NCI-H2081 (cell line): ENCODE measurements at regions not wholly inside any gene's neighbourhood (a gene's known extent, or its start where the extent isn't known, plus 50 kb on each side); places are given as distances from the start of the nearest gene placed in this dataset.

Experiments
- DNase-seq, 2 experiments: peaks; one replicate each; lab custom pipeline; 2025; lab: John Stamatoyannopoulos, UW

DNA sequence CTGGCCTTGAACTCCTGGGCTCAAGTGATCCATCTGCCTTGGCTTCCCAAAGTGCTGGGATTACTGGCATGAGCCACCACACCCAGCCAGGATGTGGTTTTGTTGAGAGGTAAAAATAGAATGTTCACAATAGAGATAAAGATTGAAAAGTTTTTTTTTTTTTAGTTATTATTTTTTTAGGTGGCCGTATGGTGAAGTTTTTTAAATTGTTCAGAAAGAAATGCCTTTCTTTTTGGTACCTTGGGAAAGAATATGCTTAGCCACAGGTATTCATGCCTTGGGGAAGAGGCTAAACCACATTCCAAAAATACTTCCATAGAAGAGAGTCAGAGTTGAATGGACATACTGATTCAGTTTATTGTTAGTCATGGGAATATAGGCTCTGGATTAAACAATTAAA is 143.4 kb downstream of the C11orf91 start:
- DNase-seq = no peak

DNA sequence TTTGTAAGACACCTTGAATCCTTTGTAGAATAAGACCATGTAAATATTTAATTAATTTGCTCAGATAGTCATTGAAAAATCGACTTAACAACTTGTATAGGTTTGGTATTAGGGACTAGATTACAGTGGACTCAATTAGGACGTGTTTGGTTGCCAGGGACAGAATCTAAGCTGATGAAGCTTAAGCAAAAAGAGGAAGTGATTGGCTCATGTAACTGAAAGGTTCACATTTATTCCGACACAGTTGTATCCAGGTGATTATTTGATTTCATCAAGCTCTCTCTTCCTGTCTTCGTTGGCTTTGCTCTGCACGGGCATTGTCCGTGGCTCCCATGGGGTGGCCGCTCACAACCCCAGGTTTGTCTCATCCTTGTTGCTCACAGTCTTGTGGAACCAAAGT is 146.4 kb downstream of the C11orf91 start:
- no peak for DNase-seq

DNA sequence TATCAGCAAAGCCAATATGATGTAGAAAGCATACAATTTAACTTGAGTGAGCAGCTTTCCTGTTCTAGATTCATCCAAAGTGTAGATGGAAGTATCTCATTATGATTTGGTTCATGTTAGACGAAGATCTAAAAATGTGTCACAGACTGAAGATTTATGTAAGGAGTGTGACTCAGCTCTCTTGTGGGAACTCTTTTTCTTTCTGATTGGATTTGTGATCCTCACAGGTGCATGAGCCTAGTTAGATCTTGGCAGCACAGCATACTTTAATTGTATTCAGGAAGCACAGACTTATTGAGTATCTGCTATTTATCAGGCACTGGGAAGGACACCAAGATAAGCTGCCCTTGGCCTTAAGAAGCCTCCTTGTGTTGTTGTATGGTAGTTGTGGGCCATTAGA is 147.1 kb downstream of the C11orf91 start:
- DNase-seq = no peak

DNA sequence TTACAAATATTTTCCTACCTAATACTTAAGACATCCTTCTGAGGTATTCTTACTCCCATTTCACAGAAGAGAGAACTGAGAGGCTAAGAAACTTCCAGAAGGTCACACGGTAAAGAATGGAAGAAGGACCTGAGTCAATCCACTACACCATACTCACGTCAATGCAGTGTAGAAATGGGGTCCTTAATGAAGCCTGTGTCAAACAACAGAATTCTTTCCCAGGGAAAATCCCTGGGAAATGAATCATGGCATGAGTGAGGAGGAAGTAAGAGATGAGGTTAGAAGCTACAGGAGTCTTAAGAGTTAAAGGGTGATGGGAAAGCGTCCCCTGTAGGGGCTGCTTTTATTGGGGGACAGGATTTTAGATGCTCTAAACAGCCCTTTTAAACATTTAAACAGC is 147.9 kb downstream of the C11orf91 start:
- DNase-seq = no peak

DNA sequence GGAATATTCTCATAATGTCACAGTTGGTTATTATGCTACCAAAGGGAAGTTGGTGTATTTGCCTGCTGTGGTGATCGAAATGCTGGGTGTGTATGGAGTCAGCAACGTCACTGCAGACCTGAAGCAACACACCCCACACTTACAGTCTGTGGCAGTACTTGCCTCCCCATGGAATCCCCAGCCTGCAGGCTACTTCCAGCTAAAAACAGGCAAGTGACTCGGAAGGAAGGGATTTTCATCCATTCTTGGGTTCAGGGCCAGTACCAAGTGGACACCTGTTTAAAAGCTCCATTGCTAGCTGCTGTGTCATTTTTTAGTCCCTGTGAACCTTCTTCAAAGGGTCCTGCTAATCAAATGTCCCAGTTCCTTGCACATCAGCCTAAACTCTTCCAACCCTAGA is 149.6 kb downstream of the C11orf91 start:
- no peak for DNase-seq

DNA sequence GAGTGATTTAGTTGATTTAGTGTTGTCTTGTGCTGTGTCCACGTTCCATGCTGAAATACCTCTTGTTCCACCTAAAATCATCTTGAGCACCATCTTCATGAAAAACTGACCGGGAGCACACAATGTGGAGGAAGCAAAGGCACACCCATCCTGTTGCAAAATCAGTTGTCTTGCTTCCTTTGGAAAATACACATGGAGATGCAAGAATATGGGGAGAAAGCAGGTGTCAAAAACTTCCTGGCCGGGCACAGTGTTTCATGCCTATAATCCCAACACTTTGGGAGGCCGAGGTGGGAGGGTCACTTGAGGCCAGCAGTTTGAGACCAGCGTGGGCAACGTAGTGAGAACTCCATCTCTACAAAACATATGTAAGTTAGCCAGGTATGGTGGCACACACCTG is 151.1 kb downstream of the C11orf91 start:
- DNase-seq = no peak

DNA sequence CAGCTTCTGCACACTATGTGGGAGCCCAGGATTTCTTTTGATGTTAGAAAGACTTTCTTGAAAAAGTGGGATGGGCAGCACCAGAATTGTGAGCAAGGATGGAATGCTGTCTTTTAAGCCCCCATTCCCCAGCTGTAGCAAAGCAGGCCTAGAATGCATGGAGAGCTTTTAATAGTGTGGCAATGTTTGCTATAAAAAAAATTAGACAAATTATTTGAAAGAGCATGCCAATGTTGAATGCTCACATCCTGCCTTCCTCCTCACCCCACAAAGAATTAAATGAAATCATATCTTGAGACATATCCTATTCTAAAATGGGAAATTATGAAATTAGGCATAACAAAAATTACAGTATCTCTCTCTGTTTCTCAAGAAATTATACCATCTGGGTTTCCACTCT is 154.7 kb downstream of the C11orf91 start:
- DNase-seq = no peak

DNA sequence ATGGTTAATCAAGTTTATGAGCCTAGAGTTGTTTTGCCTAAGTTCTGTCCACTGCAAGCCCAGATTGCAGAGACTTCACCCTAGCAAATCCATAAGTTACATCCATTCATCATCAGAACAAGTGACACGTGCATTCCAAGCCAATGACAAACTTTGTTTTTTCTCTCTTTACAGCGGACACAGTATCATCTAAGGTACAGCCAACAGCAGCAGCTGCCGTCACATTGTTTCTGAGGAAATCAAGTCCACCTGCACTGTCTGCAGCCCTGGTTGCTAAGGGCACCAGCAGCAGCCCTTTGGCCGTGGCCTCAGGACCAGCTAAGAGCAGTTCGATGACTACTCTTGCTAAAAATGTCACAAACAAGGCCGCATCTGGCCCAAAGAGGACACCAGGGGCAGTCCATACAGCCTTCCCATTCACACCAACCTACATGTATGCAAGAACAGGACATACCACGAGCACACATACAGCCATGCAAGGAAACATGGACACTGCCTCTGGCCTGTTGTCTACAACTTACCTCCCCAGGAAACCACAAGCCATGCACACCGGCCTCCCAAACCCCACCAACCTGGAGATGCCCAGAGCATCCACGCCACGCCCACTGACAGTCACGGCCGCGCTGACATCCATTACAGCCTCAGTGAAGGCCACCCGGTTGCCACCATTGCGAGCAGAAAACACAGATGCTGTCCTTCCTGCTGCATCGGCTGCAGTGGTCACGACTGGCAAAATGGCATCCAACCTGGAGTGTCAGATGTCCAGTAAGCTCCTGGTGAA is 155.8 kb downstream of the C11orf91 start:
- DNase-seq = no peak

DNA sequence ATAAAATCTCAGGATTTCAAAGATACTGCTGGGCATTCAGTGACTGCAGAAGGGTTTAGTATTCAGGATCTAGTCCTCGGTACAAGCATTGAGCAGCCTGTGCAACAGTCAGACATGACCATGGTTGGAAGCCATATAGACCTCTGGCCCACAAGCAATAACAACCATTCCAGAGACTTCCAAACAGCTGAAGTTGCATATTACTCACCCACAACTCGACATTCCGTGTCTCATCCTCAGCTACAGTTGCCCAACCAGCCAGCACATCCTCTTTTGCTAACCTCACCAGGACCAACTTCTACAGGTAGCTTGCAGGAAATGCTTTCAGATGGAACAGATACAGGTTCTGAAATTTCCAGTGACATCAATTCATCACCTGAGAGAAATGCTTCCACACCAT is 156.8 kb downstream of the C11orf91 start:
- no peak for DNase-seq

DNA sequence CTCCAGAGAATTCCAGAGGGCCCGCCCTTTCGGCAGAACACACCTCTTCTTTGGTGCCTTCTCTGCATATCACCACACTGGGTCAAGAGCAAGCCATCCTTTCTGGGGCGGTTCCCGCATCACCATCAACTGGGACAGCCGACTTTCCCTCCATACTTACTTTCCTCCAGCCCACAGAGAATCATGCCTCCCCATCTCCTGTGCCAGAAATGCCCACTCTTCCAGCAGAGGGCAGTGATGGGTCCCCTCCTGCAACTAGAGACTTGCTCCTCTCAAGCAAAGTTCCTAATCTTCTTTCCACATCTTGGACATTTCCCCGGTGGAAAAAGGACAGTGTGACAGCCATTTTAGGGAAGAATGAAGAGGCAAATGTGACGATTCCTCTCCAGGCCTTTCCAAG is 157.7 kb downstream of the C11orf91 start:
- peak in 1 of 2 experiments; percentile 11 for DNase-seq

DNA sequence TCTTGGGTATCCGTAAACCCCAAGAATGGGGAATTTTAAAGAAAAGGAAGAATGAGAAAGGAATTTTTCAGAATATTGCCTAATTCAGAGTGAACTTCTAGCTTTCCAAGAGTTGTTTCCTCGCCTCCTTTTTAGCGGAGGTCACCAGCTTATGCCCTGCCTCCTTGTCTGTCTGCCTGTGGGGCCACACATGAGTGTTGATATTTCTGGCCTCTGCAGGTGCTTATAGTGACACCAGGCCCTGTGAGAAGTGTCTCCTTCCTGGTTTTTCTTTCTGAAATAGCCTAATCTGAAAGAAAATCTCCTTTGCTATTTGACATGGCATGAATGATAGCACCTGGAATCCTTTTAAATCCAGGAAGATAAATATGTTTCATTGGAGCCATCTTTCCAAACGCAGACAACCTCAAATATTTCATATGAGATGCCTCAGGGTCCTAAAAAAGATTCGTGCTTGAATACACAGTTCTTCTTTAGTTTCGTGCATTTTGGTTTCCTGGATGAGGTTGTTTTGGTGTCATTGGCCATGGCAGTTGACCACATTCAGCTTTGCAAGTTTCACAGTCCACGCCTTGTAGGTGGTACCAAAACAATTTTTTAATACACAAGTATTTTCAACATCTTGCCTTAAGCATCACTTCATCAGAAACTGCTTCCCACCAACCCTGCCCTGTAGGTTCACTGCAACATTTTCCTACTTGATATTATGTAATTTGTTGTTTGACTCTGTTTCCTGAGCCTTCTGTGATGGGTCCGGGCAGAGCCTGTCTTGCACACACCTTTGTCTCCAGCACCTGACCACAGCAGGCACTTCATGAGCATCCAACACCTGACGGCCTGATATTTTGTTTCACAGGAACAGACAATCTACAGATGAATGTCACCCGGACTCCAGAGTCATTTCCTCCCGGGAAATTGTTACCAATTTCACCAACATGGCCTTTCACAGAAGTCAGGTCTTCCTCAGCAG is 159.4 kb downstream of the C11orf91 start:
- DNase-seq = no peak

DNA sequence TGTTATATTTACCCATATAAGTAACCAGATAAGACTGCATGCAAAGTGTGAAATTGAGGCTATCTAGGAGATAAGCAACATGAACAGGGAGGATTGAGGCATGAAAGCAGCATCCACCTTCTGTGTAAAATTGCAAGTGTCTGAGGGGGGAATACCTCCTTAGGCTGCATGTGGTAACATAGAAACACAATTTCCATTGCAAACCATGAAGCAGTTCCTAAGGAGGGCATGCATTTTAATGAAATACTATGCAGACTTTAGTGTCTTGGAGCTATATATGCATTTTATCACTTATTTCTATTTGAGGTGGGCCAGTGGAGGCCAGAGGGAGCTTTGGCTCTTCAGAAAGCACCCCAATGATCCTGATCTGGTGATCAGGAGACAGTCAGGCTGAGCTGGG is 160.2 kb downstream of the C11orf91 start:
- no peak for DNase-seq

DNA sequence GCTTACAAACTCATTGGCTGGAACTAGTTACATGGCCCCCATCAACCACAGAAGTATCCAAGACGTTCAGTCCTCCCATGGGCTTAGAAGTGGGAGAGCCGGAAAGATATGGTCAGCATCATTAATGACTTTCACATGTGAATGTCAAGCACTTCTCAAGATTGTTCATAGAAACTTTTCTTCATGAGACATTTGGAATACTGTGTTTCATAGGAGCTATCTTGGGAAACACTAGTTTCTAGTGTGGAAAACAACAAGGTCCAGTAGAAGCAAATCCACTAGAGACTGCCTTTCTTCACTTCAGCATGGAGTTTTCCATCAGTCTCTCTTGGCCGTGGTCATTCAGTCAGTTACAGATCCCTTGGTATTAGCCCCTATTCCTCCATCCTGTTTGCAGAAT is 160.9 kb downstream of the C11orf91 start:
- no peak for DNase-seq

DNA sequence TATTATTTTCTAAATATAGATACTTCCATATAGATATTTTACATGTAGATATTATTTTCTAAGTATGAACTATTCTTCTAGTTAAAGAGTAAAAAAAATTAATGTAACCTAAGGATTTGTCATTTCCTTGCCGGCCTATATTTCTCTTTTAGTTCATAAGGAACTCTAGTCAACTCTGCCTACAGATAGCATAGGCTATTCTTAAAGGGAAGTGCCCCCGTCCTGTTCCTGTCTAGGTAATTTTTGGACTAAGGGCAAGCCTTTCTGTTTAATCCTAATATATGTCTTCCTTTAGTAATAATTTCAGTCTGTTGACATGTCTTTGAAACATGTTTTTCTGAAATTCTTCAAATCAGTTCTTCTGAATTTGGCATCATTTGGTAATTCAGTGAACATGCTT is 161.9 kb downstream of the C11orf91 start:
- DNase-seq = no peak

DNA sequence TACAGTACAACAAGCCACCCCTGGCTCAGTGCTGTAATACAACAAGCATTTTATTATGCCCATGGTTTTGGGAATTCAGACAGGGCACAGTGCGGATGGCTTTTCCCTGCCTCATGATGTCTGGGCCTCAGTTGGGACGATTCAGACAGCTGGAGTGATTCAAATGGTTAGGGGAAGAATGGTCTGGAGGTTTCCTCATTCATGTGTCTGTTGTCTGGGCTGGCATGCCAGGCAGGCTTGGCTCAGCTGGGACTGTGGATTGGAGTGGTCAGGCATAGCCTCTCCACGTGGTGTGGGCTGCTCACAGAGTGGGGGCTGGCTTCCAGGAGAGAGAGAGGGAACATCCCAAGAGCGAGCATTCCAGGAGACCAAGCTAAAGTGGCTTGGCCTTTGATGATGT is 164.4 kb downstream of the C11orf91 start:
- no peak for DNase-seq

DNA sequence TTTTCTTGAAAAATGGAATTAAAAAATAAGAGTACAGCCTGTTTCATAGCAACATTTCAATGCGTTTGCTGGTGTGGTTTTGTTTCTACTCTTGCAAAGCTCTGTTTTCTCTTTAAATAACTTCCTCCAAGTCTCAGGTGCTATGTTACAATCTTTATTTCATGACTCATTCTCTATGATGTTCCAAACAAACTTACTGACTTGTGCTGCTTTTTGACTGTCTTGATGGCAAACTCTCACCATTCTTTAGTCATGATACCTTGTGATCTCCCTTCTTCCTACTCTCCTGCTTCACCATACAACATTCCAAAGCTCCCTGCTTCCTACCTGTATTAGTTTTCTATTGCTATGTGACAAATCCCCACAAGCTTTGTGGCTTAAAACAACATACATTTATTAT is 166.1 kb downstream of the C11orf91 start:
- DNase-seq = no peak

DNA sequence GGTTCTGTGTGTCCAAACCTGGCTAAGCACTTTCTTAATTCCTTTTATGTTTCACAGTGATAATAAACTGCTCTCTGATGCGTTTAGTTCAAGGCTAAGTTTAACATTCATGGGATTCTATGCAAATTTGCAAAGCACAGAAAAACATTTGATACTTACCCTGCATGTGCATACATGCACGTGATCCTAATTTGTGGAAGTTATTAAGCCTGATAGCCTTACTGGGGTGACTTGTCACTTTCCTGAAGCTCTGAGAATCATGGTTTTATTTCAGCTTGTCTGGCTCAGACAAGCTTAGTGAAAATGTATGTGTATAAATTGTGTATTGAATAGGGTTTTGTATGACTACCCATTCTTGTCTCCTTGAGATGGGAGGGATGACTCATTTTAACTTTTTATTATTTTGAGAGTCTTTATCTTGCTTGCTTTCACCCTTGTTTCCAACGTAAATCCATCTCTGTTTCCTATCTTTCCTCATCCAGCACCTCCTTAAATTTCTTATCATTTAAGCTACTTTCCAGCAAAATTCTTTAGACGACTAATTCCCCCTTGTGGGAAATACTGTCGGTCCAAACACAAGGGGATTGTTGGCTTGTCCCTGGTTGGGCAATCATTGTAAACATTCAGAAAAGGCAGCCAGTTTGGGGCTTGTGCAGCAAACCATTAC is 167.1 kb downstream of the C11orf91 start:
- DNase-seq = no peak

DNA sequence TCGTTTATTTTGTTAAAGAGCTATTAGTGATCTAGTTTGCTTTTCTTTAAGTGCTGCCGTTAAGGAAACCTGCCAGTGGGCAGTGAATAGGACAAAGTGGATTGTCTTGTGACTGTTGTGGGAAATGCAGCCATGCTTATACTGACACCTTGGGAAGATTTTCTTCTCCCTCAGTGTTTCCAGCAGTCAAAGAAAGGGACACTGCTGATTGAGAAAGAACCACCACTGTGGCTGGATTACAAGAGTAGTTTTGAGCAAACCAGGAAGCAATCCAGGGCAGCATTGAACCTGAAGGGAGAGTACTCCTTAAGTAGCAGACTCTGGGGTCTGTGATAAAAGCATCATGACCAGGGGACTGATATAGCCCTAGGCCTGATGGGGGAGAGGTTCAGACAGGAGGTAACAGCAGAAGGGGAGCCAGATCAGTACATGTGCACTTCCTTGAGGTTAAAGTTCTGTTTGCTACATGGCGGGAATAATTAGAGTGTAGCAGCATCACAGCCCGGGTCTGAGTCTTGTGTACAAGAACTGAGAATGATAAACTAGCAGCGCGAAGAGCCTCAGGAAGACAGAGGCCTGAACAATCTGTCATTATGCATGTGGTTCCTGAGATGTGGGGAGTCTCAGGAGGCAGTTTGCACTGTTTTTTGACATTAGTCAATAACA is 167.8 kb downstream of the C11orf91 start:
- DNase-seq = no peak

DNA sequence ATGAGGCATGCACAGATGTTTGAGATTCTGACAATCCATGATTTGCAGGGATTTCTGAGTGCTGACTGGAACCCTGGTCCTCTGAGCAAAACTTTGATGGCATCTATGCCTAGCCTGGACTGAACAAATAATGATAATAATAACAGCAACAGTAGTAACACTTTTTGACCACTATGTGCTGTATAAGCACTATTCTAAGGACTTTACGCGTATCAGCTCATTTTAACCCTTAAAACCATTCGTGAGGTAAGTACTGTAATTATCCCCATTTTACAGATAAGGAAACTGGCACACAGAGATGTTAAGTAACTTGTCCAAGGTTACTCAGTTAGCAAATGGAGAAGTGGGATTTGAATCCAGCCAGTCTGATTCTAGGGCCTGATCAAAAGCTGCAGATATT is 168.4 kb downstream of the C11orf91 start:
- DNase-seq = no peak

DNA sequence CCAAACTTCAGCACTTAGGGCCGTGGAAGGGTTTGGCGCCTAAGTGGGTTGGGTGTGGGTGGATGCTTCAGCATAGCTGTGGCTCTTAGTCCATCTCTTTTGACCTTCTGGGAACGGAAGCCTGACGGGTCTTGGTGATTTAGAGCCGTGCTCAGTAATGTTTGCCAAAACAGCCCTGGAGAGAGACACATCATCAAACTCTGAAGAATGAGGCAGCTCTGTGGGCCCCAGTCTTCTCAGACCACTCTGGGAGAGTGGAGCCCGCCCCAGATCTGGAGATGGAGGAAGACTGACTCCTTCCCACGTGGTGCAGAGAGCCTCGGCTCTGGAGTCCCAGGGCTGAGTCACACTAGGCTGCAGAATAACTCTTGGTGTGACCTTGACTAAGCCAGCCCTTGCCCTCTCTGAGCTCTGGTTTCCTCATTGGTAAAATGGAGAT is 168.9 kb downstream of the C11orf91 start:
- no peak for DNase-seq

DNA sequence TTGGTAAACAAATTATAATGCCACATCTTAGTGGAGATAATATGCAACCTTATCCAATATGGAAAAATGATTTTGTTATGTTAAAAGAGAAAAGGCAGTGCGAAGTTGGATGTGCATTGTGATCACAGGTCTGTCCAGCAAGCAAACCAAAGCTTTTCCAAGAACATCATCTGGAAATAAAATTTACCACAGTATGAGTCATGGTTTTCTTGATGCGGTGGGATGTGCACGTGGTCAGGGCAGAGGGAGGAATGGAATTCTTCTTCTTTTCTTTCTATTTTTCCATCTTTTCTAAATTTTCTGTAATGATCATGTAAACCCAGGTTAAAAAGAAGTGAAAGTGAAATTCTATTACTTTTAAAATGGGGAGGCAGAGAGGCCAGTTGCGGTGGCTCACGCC is 169.8 kb downstream of the C11orf91 start:
- no peak for DNase-seq

DNA sequence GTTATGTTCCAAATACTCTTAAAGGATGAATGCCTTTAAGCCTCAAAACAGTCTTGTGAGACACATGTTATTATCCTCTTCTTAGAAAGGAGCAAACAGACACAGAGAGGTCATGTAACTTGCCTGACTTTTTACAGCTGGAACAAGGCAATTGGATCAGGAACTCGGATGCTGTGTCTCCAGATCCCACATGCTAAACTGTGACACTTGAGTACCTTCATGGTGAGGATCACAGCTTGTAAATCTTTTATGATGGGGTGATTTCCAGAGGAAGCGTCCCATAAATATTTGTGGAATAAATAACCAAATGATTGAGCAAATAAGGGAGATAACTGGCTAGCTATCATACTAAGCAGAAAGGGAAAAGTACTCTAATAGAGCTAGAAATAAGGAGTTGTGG is 171.2 kb downstream of the C11orf91 start:
- DNase-seq = no peak
